ENCODE measurements at regions not wholly inside any gene's neighbourhood (a gene's known extent, or its start where the extent isn't known, plus 50 kb on each side); places are given as distances from the start of the nearest gene placed in this dataset.
"Not testable (repeated sequence)": the region's sequence is repeated elsewhere in the genome, so short reads cannot be mapped to it uniquely, and the experiment has no call there.

GRCh38 chr12:88667615-88668014 lies 87.3 kb upstream of the KITLG start:
- DNase-seq, result not testable (repeated sequence)

- DNase-seq, result no peak
Observed at GRCh38 chr12:88665071-88665470, 84.8 kb upstream of the KITLG start.

- DNase-seq, result no peak
Observed at GRCh38 chr12:88662961-88663360, 82.7 kb upstream of the KITLG start.

- DNase-seq, result no peak
Observed at GRCh38 chr12:88662093-88662492, 81.8 kb upstream of the KITLG start.

- DNase-seq, result no peak
Observed at GRCh38 chr12:88658009-88658408, 77.7 kb upstream of the KITLG start.

GRCh38 chr12:88650715-88651114 lies 70.4 kb upstream of the KITLG start:
- no peak for DNase-seq

- DNase-seq, result no peak
Observed at GRCh38 chr12:88648625-88649024, 68.4 kb upstream of the KITLG start.

GRCh38 chr12:88646824-88647223 lies 66.6 kb upstream of the KITLG start:
- no peak for DNase-seq

- no peak for DNase-seq
Observed at GRCh38 chr12:88645816-88646215, 65.5 kb upstream of the KITLG start.

GRCh38 chr12:88644946-88645702 lies 64.9 kb upstream of the KITLG start:
- DNase-seq, result no peak

- DNase-seq, result no peak
Observed at GRCh38 chr12:88643685-88644084, 63.4 kb upstream of the KITLG start.

- no peak for DNase-seq
Observed at GRCh38 chr12:88642675-88643431, 62.6 kb upstream of the KITLG start.

- DNase-seq, result no peak
Observed at GRCh38 chr12:88638966-88639760, 58.9 kb upstream of the KITLG start.

GRCh38 chr12:88638388-88638787 lies 58.1 kb upstream of the KITLG start:
- DNase-seq, result no peak

- no peak for DNase-seq
Observed at GRCh38 chr12:88634008-88634407, 53.7 kb upstream of the KITLG start.

- DNase-seq, result no peak
Observed at GRCh38 chr12:88633312-88633711, 53.0 kb upstream of the KITLG start.

- no peak for DNase-seq
Observed at GRCh38 chr12:88630561-88630960, 50.3 kb upstream of the KITLG start.

All from stimulated activated CD4-positive, alpha-beta T cell treated with anti-CD3 and anti-CD28 coated beads, Interleukin-4, amount 100 ng/mL, for 4 hours (primary cell).